GM23248 (cell line): ENCODE measurements at regions not wholly inside any gene's neighbourhood (a gene's known extent, or its start where the extent isn't known, plus 50 kb on each side); places are given as distances from the start of the nearest gene placed in this dataset.

Experiments used
- DNase-seq: peaks from one replicate; pipeline ENCODE4 v3.0.0-alpha.2; 2015
- H2AFZ ChIP-seq: fragments of 200-600 bp; sonication (generic); 2 replicates; pipeline ENCODE4 v1.6.1; 2016; ENCODE audit warnings: antibody characterized with exemption
- H3F3A ChIP-seq: fragments of 200-600 bp; sonication (generic); 2 replicates; pipeline ENCODE4 v1.6.1; 2016; ENCODE audit warnings: mild to moderate bottlenecking, antibody characterized with exemption, mixed run types; ENCODE audit not compliant: insufficient read depth
- H3K27ac ChIP-seq: fragments of 200-600 bp; sonication (generic); 2 replicates; pipeline ENCODE4 v1.5.1; 2016; ENCODE audit warnings: mild to moderate bottlenecking
- H3K27me3 ChIP-seq: fragments of 200-600 bp; sonication (generic); replicated peaks from 2 replicates; pipeline ENCODE4 v1.6.1; 2016; ENCODE audit warnings: mild to moderate bottlenecking; ENCODE audit not compliant: insufficient read depth
- H3K36me3 ChIP-seq: fragments of 200-600 bp; sonication (generic); 2 replicates; pipeline ENCODE4 v1.6.1; 2016; ENCODE audit warnings: low read depth, mild to moderate bottlenecking
- H3K4me1 ChIP-seq: fragments of 200-600 bp; sonication (generic); 2 replicates; pipeline ENCODE4 v1.6.1; 2016; ENCODE audit warnings: mild to moderate bottlenecking; ENCODE audit not compliant: insufficient read depth
- H3K4me2 ChIP-seq: fragments of 200-600 bp; sonication (generic); one replicate; pipeline ENCODE4 v1.6.1; 2016; ENCODE audit warnings: mild to moderate bottlenecking; ENCODE audit not compliant: unreplicated experiment
- H3K4me3 ChIP-seq: fragments of 200-600 bp; sonication (generic); 2 replicates; pipeline ENCODE4 v1.5.1; 2016; ENCODE audit warnings: mild to moderate bottlenecking
- H3K79me2 ChIP-seq: fragments of 200-600 bp; sonication (generic); 2 replicates; pipeline ENCODE4 v1.6.1; 2016; ENCODE audit warnings: mild to moderate bottlenecking; ENCODE audit not compliant: insufficient read depth
- H3K9ac ChIP-seq: fragments of 200-600 bp; sonication (generic); 2 replicates; pipeline ENCODE4 v1.6.1; 2016; ENCODE audit warnings: mild to moderate bottlenecking
- H3K9me2 ChIP-seq: fragments of 200-600 bp; sonication (generic); 2 replicates; pipeline ENCODE4 v1.6.1; 2016; ENCODE audit warnings: mixed run types, mild to moderate bottlenecking, moderate library complexity; ENCODE audit not compliant: insufficient read depth
- H3K9me3 ChIP-seq: fragments of 200-600 bp; sonication (generic); one replicate; pipeline ENCODE4 v1.6.1; 2017; ENCODE audit warnings: low read depth
- H4K20me1 ChIP-seq: fragments of 200-600 bp; sonication (generic); 2 replicates; pipeline ENCODE4 v1.6.0; 2016; ENCODE audit not compliant: insufficient read depth
- EZH2 ChIP-seq: fragments of 200-600 bp; sonication (generic); IDR thresholded peaks from 2 replicates; pipeline ENCODE4 v1.6.1; 2018; ENCODE audit warnings: antibody characterized with exemption, mild to moderate bottlenecking; ENCODE audit not compliant: insufficient read depth, poor library complexity, severe bottlenecking
- EZH2phosphoT487 ChIP-seq: fragments of 200-600 bp; sonication (generic); IDR thresholded peaks from 2 replicates; pipeline ENCODE4 v1.6.1; 2018; ENCODE audit warnings: antibody characterized with exemption, moderate library complexity, mild to moderate bottlenecking, low read depth; ENCODE audit not compliant: insufficient read depth
- WGBS, 2 experiments: methylation state at CpG; one replicate each; pipeline ENCODE4 v1.1.6; 2015 to 2017; ENCODE audit warnings: low lambda C conversion rate in 2 of 2, low coverage in 1 of 2; ENCODE audit errors: missing lambda C conversion rate in 2 of 2; 5-methylcytosine and 5-hydroxymethylcytosine counted together
- in situ Hi-C: fragments of 300-500 bp; cut with MboI; formaldehyde crosslinking; loops from 2 replicates; pipeline ENCODE4 v1.15.0; 2020

DNA sequence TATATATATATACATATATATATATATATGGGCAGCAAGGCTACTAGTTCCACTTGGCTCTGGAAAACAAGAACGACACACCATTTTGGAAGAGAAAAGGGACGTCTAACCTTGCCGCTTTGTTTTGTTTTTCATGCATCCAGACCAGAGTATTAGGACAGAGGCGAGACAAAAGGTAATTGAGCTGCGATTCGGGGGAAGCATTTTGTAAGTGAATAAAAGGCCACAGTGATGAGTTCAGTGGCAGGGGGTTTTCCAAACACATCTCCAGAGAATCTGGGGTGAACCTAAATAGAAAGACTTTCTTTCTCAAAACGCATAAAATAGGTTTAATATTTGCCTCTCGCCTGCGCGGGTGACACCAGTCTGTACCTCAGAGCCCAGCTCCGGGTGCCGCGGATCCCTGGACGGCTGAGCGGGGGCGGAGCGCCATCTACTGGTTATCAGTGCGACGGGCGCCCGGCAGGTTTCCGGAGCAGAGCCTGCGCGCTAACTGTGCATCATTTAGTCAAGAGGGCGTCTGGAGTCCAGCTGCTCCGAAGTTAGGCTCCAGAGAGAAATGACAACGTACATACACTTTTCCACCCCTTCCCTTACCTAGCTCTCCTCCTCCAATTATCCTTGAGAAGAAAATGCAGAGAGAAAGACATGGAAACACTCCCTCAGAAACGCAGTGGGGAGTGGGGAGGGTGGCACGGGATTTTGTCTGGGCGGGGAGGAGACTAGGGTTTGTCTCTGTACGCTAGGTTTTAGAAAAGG is 262.3 kb downstream of the TBC1D4 start:
- peak overlapping the region; percentile 71 for H3K4me3 ChIP-seq
- H3K9me2 ChIP-seq: no peaks in the 10 kb centered on the region
- no peaks in the 10 kb centered on the region for H3K9me3 ChIP-seq
- peaks cover 11% of the 10 kb centered on the region; the same call in 1 of the 2 replicates for H3K4me1 ChIP-seq
- H3F3A ChIP-seq: peaks cover 19% of the 10 kb centered on the region; the same call in 1 of the 2 replicates
- peaks cover 3% of the 10 kb centered on the region; the same call in 1 of the 2 replicates for H3K27me3 ChIP-seq
- H2AFZ ChIP-seq: peak overlapping the region; percentile 81
- peak overlapping the region; percentile 91 for H3K4me2 ChIP-seq
- H4K20me1 ChIP-seq: no peaks in the 10 kb centered on the region
- peak; percentile 86 for DNase-seq
- no peaks in the 10 kb centered on the region for H3K79me2 ChIP-seq
- no peak for TF ChIP-seq EZH2phosphoT487
- TF ChIP-seq EZH2: no peak
- in situ Hi-C loops: loop anchor here (25.0 kb wide), 1 partner anchor 1382 kb away; no protein-coding TSS in a partner anchor
- no peaks in the 10 kb centered on the region for H3K36me3 ChIP-seq
- WGBS, 2 experiments: 8 to 11% methylated on average over 31 of the region's 31 CpGs
- peak overlapping the region; percentile 45; the same call in 1 of the 2 replicates for H3K9ac ChIP-seq
- no peak overlapping the region for H3K27ac ChIP-seq

DNA sequence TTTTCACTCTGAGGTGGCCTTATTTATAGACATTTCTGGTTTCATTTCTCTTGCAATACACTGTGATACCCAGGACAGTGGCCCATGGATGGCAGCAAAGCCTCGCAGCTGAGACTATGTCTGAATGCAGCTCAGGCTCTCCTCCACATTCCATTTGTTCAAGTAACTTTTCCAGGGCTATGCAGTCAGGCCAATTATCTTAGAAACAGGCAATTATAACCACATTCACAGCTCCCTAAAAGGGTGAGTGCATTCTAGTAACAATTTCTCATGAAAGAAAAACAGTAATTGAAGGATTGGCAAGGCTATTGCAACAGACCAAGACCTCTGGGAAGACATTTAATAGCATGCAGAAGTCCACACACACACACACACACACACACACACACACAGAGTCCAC is 264.0 kb downstream of the TBC1D4 start:
- Histone ChIP-seq H3K9me3 (no peaks in the 10 kb centered on the region), H3K9me2 (no peaks in the 10 kb centered on the region), H3K4me1 (peaks cover 11% of the 10 kb centered on the region; the same call in 1 of the 2 replicates), H3K36me3 (no peaks in the 10 kb centered on the region), H3K27me3 (peaks cover 3% of the 10 kb centered on the region; the same call in 1 of the 2 replicates), H3K27ac (no peak overlapping the region), H3K4me2 (no peak overlapping the region), H3K9ac (no peak overlapping the region), H3K79me2 (no peaks in the 10 kb centered on the region), H4K20me1 (no peaks in the 10 kb centered on the region), H3K4me3 (no peak overlapping the region), H2AFZ (no peak overlapping the region), H3F3A (peaks cover 19% of the 10 kb centered on the region; the same call in 1 of the 2 replicates)
- DNase-seq: peak; percentile 57
- 0% methylated on average over 1 of the region's 1 CpG for WGBS, 2 experiments
- TF ChIP-seq EZH2 (no peak), EZH2phosphoT487 (no peak)
- in situ Hi-C loops: loop anchor here (25.0 kb wide), 1 partner anchor 1381 kb away; no protein-coding TSS in a partner anchor

DNA sequence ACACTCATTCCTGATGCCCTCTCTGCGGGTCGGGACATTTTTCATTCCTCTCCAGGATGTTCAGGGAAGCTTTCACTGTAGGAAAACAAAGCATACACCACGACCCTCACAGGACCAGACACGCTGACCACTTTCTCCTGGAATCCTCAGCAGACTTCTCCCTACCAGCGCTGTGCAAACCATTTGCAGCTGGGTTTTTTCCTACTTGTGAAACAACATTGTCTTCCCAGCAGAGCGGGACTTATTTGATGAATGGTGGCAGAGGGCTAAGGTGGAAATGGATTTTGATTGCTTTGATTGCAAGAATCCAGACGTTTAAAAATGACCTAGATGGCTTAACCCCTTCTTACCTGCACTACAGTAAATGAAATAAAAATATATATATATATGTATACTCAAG is 265.9 kb downstream of the TBC1D4 start:
- no peak for DNase-seq
- no peak overlapping the region for H3K9ac ChIP-seq
- in situ Hi-C loops: loop anchor here (25.0 kb wide), 1 partner anchor 1379 kb away; no protein-coding TSS in a partner anchor
- no peak overlapping the region for H2AFZ ChIP-seq
- H3K4me1 ChIP-seq: peaks cover 7% of the 10 kb centered on the region; the same call in 1 of the 2 replicates
- no peaks in the 10 kb centered on the region for H4K20me1 ChIP-seq
- H3K79me2 ChIP-seq: no peaks in the 10 kb centered on the region
- no peaks in the 10 kb centered on the region for H3K9me3 ChIP-seq
- H3K9me2 ChIP-seq: no peaks in the 10 kb centered on the region
- 52 to 54% methylated on average over 7 of the region's 7 CpGs for WGBS, 2 experiments
- no peak overlapping the region for H3K27ac ChIP-seq
- no peak overlapping the region for H3K4me2 ChIP-seq
- TF ChIP-seq EZH2 (no peak), EZH2phosphoT487 (no peak)
- no peak overlapping the region for H3K4me3 ChIP-seq
- H3K27me3 ChIP-seq: peaks cover 2% of the 10 kb centered on the region; the same call in 1 of the 2 replicates
- no peaks in the 10 kb centered on the region for H3K36me3 ChIP-seq
- H3F3A ChIP-seq: 0 out of 2 replicates have a peak, but pooled peaks cover 9% of the 10 kb centered on the region

DNA sequence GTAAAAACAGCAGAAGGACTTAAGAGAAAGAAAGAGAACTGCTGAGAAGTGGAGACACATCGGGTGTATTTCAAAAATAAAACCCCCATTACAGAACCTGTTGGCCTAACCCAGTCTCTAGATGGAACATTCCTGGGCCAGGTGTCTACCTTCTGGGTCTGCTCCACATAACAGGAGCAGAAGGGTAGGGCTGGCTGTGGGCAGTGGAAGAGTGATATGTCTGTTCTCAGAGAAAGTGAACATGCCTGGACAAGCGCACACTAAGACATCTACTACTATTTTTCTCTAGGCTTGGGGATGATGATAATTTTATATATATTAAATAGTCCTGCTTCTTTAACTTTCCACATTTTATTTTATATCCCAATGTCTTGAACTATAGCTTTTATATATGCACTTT is 267.1 kb downstream of the TBC1D4 start:
- TF ChIP-seq EZH2 (no peak), EZH2phosphoT487 (no peak)
- H3K36me3 ChIP-seq: no peaks in the 10 kb centered on the region
- no peak overlapping the region for H3K27ac ChIP-seq
- H3K4me1 ChIP-seq: peaks cover 7% of the 10 kb centered on the region; the same call in 1 of the 2 replicates
- no peaks in the 10 kb centered on the region; the same call in 1 of the 2 replicates for H3K27me3 ChIP-seq
- H3K9me3 ChIP-seq: no peaks in the 10 kb centered on the region
- no peak for DNase-seq
- in situ Hi-C loops: loop anchor here (25.0 kb wide), 1 partner anchor 1378 kb away; no protein-coding TSS in a partner anchor
- H3K79me2 ChIP-seq: no peaks in the 10 kb centered on the region
- no peak overlapping the region for H3K4me3 ChIP-seq
- no peak overlapping the region for H3K4me2 ChIP-seq
- H4K20me1 ChIP-seq: no peaks in the 10 kb centered on the region
- no peak overlapping the region for H2AFZ ChIP-seq
- H3F3A ChIP-seq: 0 out of 2 replicates have a peak, but pooled peaks cover 9% of the 10 kb centered on the region
- no peaks in the 10 kb centered on the region for H3K9me2 ChIP-seq
- 87 to 94% methylated on average over 2 of the region's 2 CpGs for WGBS, 2 experiments
- H3K9ac ChIP-seq: no peak overlapping the region
